ENCODE measurements at regions not wholly inside any gene's neighbourhood (a gene's known extent, or its start where the extent isn't known, plus 50 kb on each side); places are given as distances from the start of the nearest gene placed in this dataset.
A peak's percentile ranks its signal among the peaks of the same experiment; 100 is the strongest.

DNA sequence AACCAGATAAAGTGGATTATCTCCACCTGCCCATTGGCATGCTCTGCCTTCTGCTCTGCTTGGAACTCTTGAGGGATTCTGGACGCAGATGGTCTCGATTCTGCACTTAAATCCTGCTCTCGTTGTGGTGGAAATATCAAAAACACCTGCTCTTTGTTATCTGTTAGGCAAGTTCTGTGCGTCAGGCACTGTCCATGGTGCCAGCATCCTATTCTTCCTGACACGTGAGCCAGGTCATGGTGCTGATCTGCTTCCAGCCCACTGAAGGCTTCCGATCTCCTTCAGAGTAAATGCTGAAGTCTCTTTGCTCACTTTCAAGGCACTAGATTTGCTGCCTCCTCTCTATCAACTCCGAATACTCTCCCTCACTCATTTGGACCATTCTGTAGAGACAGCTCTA, 505.6 kb downstream of the HTR7 start:
- DNase-seq, result no peak

DNA sequence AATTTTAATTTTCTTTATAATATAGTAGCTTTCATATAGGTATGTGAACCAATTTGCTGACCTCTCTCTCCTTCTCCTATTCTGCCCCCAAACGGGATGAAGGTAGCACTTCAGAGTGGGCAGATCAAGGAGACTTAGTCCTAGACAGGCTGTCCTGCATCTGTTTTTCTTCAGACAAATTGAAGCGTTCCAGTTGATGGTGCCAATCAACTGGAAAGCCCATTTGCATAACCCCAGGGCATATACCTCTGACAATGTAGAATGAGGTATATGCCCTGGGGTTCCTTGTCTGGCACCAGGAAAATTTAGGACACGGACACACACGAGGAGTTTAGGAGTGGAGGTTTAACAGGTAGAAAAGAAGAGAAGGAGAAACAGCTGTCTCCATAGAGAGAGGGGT, 502.9 kb downstream of the HTR7 start:
- DNase-seq, result peak; percentile 73

DNA sequence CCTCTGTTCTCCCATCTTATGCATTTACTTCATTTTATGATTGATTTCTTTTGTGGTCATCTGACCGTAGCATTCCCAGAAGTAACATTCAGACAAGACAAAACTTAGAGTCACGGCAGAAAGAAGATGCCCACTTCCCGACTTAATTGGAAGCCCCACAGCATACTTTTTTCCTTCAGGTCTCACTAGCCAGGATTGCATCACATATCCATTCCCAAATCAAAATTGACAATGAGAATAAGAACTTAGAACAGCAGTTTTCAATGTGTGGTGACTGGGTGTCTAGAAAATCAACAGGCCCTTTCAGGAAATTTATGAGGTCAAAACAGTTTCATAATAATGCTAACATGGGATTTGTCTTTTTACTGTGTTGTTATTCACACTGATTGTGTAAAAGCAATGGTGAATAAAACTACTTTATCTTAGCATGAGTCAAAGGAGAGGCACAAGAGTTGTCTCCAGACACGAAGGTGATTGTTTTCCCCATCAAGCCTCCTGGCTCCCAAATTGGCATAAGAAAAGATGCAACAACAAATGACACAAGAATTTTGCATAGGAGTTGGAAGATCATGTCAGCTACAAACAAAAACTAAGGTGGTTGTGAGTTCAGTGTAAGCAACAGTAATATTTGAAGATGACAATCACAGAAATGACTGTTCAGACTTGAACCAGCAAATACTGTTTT, 493.9 kb downstream of the HTR7 start:
- DNase-seq, result no peak

DNA sequence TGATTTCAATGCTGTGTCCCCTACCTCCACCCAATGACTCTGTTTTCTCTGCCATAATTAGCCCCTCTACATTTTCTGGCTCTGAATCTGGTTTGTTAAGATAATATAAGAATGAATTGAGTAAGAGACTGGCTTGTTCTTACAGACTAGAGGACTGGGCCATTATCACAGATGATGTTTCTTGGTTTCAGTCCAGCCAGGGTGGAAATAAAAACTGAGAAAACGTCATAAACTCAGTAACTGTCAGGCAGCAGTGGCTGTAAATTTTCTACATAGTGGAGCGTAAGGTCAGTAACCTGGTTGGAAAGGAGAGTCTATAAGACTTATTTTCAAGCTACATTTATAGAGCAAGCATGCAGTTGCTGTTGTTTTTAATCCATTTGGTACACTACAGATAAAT, 485.4 kb downstream of the HTR7 start:
- DNase-seq, result no peak

DNA sequence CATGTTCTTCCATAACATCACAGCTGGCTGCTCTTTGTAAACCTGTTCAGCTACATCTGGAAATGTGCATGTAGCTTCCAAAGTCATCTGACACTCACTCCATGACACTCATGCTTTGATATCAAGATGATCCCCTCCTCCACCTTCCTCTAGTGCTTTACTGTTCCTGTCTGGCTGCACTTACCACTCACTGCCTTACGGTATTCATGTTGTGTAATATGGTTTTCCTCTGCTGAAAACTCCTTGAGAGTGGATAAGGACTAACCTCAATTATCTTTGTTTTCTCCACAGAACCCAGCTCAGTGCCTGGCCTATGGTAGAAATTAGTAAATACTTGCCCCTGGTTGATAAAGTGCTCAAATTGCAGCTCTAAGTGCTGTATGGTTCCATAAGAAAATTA, 483.9 kb downstream of the HTR7 start:
- DNase-seq, result no peak

DNA sequence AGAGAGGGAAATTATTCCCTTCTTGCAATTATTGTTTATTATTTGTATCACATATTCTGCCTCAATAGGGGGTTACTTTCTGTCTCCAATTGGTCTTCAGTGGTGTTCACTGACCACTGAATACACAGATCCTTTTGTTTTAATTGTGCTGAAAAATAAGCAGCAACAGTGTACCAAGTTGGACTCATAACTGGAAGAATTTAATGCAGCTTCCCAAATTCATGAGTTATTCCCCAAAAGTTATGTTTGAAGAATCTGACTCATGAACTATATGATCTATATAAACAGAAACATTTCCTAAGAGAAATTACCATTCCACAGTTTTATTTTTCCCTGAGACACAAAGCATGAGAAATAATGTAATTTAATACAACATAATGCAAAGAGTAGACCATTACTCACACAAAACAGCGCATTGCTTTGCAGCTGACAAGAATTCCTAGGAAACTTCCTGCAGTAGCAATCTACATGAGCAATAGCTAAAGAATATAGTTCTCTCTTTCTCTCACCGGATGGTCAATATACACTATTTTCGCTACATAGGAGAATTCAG, 479.2 kb downstream of the HTR7 start:
- no peak for DNase-seq

GRCh38 chr10:90381468-90381867, 476.4 kb downstream of the HTR7 start:
- DNase-seq, result no peak

DNA sequence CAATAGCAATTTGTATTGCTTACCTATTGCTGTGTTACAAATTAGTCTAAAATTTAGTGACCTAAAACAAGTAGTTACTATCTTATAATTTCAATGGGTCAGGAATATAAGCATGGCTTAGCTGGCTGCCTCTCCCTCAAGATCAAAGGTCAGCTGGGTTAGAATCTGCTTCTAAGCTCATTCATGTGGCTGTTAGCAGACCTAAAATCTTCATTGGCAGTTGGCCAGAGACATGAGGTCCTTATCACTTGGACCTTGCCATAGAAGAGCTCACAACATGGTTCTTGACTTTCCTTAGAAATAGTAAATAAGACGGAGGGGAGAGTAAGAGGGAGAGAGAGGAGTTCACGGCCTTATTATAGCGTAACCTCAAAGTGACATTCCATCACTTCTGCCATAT, 468.0 kb downstream of the HTR7 start:
- no peak for DNase-seq

DNA sequence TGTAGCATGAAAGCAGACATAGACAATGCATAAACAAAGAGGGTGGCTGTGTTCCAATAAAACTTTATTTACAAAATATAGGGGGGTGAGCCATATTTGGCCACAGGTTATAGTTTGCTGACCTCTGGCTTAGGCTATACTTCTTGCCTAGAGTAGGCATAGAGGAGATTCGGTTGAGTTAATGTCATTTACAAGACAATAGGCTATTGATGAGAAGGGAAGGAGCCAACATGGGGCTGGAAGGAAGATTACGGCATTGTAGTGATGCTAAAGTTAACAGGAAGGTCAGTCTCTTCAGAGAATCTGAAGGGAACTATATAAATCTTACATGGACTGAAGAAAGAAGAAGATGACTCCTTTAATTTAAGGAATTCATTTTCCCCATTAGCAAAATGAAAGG, 463.5 kb downstream of the HTR7 start:
- DNase-seq, result no peak

GRCh38 chr10:90396721-90397120, 461.1 kb downstream of the HTR7 start:
- no peak for DNase-seq

DNA sequence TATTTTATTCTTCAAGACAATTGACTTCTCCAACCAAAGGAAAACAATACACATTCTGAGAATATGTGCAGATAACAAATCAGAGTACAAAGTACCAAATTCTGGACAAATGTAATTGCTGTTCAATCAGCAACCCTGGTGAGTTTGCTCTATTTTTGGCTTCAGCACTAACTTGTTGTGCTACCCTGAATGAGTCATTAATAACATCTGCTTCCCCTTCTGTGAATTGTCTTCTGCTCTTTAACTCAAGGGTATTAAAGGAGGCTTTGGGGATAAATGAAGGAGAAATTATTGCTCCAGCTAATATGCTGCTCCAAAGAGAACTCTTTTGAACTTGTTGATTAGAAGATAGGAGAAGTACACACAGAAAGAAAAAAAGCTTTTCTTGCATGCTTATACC, 459.3 kb downstream of the HTR7 start:
- DNase-seq, result no peak

GRCh38 chr10:90399782-90400181, 458.1 kb downstream of the HTR7 start:
- no peak for DNase-seq

GRCh38 chr10:90403211-90404000, 454.4 kb downstream of the HTR7 start:
- DNase-seq, result no peak

DNA sequence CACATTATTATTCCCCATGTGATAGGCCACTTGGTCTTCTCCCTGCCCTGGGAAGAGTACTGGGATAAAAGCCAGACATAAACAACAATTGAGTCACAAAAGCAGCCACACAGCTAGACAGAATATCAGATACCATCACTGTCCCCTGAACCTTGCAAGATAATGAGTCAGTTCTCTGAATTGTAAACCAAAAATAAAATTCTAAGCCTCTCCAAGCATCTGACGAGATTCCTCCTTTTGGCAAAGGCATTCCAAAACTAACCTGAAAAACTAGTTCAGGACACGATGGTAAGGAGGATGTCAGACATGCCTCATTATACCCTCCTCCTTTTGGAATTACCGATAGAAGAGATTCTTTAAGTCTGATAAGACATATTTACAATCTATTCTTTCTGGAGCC, 450.7 kb downstream of the HTR7 start:
- DNase-seq, result no peak

GRCh38 chr10:90407851-90408250, 450.0 kb downstream of the HTR7 start:
- DNase-seq, result no peak

GRCh38 chr10:90412582-90412981, 445.3 kb downstream of the HTR7 start:
- DNase-seq, result no peak

GRCh38 chr10:90413196-90413595, 444.6 kb downstream of the HTR7 start:
- DNase-seq, result no peak

DNA sequence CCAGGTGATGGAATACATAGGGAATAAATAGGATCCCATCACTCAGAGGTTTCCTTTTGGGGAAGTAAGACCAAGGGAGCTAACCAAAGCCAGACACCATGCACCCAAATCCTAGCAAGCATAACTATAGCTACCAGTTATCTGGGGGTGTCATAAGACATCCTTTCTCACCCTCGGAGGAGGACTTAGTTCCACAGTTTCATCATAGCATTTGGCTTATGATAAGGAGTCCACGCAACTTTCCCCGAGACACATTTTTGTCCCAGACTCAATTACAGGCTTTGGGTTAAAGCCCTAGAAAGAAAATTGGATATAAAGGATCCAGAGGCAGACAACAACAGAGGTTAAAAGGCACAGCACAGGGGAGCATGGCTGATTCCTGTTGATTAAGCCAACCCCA, 442.9 kb downstream of the HTR7 start:
- DNase-seq, result no peak

DNA sequence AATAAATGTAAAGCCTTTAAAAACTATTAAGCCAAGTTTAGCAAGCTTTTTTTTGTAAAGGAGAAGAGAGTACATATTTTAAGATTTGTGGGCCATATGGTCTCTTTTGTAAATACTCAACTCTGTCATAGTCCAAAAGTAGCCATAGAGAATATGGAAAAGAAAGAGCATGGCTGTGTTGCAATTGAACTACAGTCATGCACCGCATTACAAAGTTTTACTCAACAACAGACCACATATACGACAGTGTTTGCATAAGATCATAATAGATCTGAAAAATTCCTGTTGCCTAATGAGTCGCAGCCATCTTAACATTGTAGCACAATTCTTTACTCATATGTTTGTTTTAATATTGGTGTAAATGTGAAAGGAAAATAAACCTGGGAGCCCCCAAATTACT, 440.8 kb downstream of the HTR7 start:
- DNase-seq, result no peak

- DNase-seq, result no peak
These were observed 440.2 kb downstream of the HTR7 start for GRCh38 chr10:90417476-90418210.

DNA sequence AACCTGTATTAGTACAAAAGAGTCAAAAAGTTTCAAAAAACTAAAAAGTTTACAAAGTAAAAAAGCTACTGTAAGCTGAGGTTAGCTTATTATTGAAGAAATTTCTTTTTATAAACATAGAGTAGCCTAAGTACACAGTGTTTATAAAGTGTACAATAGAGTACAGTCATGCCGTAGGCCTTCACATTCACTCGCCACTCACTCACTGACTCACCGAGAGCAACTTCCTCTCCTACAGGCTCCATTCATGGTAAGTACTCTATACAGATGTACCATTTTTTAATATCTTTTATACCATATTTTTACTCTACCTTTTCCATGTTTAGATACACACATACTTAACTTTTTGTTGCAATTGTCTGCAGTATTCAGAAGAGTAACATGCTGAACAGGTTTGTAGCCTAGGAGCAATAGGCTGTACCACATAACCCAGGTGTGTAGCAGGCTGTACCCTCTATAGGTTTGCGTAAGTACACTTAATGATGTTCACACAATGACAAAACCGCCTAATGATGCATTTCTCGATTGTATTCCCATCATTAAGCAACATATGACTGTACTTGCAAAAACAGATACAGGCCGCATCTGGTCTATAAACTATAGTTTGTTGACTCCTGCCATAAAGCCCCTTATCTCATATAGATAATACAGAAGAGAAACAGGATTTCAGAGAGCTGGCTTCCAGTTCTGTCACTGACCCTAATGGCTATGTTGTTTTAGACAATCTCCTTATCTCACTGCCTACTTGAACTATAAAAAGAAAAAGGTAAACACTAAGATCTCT, 438.8 kb downstream of the HTR7 start:
- DNase-seq, result no peak

- DNase-seq, result no peak
These were observed 437.1 kb downstream of the HTR7 start for GRCh38 chr10:90420637-90421318.

Data from NCI-H526 treated with DMSO at 0.1 percent for 48 hours (cell line).